Fibroblast of skin of left biceps (primary cell): ENCODE measurements at regions not wholly inside any gene's neighbourhood (a gene's known extent, or its start where the extent isn't known, plus 50 kb on each side); places are given as distances from the start of the nearest gene placed in this dataset.
A peak's percentile ranks its signal among the peaks of the same experiment; 100 is the strongest.
"Not testable (repeated sequence)": the region's sequence is repeated elsewhere in the genome, so short reads cannot be mapped to it uniquely, and the experiment has no call there.

Source experiments
- DNase-seq, 2 experiments: peaks; one replicate each; pipeline ENCODE4 v3.0.0-alpha.2; 2013; ENCODE audit warnings: low read depth in 2 of 2

DNA sequence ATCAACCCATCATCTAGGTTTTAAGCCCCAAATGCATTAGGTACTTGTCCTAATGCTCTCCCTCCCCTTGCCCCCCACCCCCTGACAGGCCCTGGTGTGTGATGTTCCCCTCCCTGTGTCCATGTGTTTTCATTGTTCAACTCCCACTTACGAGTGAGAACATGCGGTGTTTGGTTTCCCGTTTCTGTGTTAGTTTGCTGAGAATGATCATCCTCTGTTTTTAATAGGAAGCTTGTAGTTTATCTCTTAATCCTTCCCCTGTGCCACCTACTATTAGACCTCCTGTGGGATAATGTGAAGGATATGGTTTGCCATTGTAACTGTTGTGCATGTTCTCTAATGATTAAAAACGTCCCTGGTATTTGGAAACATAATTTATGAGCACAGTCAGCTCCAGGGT lies 299.4 kb upstream of the USP24 start:
- not testable (repeated sequence) for DNase-seq

GRCh38 chr1:55512466-55512865 lies 297.3 kb upstream of the USP24 start:
- DNase-seq: no peak

GRCh38 chr1:55507578-55507931 lies 292.4 kb upstream of the USP24 start:
- no peak for DNase-seq

DNA sequence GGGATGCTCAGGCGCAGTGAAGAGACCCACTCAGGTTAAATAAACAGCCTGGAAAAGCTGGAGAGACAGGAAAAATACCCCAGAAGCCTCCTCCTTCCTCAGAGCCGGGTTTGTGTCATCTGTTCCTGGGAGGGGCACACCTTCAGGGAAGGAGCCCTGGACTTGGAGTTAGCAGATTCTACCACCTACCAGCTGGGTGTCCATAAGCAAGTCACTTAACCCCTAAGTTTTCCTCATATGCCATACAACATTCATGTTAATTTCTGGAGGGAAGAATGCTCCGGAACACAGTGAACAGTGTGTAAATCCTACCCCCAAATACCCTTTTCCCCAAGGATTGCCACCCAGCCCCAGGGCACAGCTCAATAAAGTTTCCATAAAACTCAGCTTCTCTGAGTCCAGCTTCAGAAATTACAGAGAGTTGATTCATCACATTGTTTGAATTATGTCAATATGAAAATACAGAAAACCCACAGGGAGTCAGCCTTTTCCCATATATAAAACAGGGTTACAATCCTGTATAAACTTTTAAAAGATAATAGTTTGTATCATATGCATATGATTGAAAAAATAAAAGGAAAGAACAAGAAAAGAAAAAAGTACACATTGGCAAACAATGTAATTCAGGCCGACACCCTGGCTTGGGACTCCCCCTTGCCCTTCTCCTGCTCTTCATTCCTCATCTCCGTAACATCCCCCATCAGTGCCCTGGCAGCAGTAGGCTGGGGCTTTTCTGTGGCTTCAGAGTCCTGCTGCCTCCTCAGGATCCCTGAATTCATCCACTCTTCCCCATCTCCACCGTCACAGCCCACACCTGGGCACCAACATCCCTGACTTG lies 291.8 kb upstream of the USP24 start:
- DNase-seq: peak in 1 of 2 experiments; percentile 42

DNA sequence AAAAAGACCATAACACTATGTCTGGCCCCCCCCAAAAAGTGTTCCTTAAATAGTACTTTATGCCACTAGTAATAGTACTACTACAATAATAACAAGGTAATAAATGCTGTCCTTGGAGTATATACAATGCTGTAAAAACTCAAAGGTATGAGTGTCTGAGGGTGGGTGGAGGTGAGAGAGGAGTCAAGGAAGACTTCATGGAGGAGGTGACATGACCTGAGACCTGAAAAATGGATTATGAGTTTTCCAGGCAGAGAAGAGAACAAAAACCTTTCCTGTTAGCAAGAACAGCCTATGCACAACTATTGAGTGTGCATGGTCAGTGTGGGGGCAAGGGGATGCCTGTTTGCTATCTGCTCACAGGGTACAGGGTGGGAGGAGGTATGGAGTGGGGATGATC lies 290.2 kb upstream of the USP24 start:
- no peak for DNase-seq

GRCh38 chr1:55504306-55504731 lies 289.2 kb upstream of the USP24 start:
- DNase-seq: no peak

GRCh38 chr1:55503663-55504305 lies 288.6 kb upstream of the USP24 start:
- no peak for DNase-seq

GRCh38 chr1:55500601-55501000 lies 285.4 kb upstream of the USP24 start:
- no peak for DNase-seq

DNA sequence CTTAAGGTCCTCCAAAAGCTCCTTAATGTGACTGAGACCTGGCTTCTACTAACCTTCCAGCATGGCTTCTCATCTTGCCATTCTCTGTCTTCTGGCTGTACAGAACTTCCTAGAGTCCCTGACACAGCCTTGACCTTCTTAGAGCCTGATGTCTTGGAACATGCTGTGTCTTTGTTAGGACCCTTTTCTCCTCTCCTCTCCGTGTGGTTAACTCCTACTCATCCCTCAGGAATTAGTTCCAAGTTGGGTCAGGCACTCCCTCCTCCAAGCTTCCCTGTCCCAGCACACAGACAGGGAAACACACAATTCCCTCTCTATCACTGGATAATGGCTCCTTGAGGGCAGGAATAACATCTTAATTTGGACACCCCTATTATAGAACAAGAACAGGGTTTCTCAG lies 275.4 kb upstream of the USP24 start:
- no peak for DNase-seq

DNA sequence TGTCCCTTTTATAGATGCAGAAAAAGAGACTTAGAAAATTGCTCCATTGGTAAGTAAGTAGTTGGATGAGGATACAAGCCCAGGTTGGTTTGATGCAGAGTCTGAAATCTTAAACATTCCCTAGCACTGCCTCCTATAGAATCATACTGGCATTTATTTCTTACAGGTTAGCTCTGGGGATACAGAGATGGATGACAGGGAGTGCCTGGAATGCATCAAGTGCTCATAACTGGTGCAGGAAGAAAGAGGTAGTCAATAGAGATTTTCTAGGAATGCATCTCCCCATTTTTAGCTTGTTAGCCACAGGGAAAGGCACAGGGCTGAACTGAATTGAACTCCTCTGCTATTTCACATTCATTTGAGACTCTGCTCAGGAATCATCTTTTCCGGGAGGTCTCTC lies 269.0 kb upstream of the USP24 start:
- no peak for DNase-seq

DNA sequence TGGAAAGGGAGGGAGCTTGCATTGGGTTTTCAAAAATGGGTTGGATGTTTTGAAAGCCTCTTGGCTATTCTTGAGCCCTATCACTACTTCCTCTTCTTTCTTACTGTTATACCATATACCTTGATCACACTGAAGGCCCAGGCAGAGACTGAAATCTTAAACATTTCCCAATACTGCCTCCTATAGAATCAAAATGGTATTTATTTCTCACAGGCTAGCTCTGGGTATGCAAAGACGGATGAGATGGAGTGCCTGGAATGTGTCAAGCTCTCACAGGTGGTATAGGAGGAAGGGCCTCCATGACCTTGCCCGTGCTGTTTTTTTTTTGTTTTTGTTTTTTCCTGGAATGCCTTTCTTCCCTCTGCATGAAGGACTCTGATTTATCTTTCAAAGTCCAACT lies 268.4 kb upstream of the USP24 start:
- no peak for DNase-seq

- no peak for DNase-seq
These were observed 266.5 kb upstream of the USP24 start for GRCh38 chr1:55481634-55482033.

DNA sequence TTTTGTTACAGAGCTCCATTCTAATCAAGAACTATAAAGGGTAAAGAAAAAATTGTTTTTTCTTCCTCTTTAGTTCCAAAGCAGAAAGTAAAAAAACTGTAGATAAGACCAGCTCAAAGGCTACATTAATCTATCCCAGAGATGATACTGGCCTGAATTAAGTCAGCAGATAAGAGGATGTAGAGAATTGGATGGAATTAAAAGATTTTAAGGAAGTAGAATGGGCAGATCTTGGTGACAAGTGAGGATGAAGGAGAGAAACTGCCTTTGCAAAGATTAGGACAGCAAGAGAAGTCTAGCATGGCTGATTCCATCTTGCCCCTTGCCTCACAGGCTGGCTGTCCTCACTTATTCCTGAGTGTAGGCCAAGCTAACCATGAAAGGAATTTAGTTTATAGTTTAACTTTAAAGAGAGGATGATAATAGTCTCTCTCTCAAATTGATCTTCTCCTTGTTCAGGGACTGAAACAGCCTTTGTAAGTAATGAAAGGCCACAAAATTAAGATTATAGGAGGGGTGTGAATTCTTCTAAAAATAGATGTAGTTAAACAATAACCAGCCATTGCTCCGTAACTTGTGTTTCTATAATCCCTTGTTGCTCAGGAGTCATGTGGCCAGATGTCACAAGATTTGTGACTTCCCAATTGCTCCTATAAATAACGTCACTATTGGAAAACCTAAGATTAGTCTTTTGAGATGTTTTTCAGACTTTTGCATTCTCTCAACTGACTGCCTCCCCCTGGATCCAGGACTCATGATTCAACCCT lies 265.0 kb upstream of the USP24 start:
- DNase-seq: no peak

DNA sequence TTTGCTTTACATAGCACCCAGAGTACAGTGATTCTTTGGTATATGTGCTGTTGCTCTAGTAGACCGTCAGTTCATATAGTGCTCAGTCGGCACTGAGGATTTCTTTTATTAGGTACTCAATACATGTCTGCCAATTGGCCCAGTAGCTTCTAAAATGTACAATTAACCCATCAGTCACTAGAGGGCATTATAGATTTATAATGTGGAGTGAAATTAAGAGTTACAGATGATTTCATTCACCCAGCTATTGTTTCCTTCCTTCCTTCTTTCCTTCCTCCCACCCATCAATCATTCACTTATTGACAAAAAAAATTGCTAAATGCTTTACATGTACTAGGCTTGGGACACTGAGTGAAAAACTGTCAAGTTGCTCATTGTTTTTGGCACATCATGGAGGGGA lies 263.6 kb upstream of the USP24 start:
- no peak for DNase-seq

GRCh38 chr1:55477953-55478352 lies 262.8 kb upstream of the USP24 start:
- DNase-seq: no peak

- no peak for DNase-seq
These were observed 261.4 kb upstream of the USP24 start for GRCh38 chr1:55476445-55477015.

DNA sequence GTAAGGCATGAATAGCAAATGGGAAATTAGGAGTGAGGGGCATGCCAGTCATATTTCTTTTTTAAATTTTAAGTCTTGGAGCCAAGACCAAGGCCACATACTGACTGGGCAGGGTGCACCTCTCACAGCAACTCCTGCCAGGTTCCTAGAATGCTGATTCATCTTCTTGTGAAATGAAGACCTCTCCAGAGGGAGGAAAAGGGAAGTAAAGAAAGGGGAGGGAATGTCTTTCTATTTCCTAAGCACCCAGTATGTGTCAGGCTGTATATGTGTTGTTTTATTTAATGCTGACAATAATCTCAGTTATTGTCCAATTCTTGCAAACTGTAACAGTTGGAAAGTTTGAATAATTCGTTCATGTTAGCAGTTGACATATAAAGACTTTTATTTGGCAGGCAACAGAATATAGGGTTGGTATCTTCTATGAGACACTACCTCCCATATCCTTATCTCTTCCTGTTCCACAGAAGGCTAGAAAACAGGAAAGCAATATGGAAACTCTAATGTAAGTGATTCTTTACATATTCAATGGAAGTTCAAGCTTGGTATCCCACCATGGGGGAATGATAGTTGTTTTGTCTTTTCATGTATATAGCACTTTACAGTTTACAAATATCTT lies 259.1 kb upstream of the USP24 start:
- DNase-seq: no peak

DNA sequence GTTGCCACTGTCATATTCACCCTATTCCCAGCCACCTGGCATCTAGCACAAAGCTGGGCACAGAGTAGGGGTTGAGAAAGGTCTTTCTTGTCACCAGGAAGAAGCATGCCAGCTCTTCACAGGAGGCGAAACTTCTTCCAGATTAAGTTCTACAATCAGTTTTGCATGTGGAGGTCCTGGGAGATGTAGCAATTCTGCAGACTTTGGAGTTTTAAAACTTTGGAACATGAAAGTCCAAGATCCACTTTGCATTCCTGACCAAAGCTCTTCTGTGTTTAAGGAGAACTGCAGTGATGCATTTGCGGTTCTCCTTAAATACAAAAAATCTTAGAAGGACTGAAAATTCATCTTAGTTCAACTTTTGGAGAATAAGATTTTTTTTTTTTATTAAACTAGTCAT lies 258.5 kb upstream of the USP24 start:
- DNase-seq: no peak

GRCh38 chr1:55472784-55473183 lies 257.6 kb upstream of the USP24 start:
- no peak for DNase-seq

DNA sequence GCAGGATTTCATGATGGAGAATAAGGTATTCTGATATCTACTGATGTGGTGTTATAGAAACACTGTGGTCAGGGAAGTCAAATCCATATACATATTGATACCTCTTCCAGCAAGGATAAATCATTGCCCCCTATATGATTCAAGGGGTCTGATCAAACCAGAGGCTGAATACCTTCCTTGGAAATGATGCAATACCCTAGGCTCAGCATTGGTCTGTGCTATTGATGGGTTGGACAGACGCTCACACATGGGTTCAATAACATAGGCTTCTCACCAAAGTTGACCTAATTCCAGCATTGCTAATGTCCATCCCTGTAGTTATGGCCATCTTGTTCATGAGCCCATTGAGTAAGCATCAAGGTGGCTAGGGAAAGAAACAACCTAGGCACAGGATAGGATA lies 257.0 kb upstream of the USP24 start:
- no peak for DNase-seq

- no peak for DNase-seq
These were observed 253.1 kb upstream of the USP24 start for GRCh38 chr1:55468142-55468795.
